Astrocyte (in vitro differentiated cells and primary cell): ENCODE measurements at regions not wholly inside any gene's neighbourhood (a gene's known extent, or its start where the extent isn't known, plus 50 kb on each side); places are given as distances from the start of the nearest gene placed in this dataset.
A peak's percentile ranks its signal among the peaks of the same experiment; 100 is the strongest.

Experiments
- DNase-seq: peaks from one replicate; pipeline ENCODE4 v3.0.0-alpha.2; 2010; ENCODE audit warnings: low read depth
- FAIRE-seq: peaks from 2 replicates; lab custom pipeline; 2011; peaks lifted over from hg19 to GRCh38; lab: Jason Lieb, UNC
- H2AFZ ChIP-seq: 2 replicates; pipeline ENCODE4 v1.6.0; 2012; ENCODE audit warnings: low read depth, low read length, inconsistent platforms
- H3K27ac ChIP-seq: 2 replicates; pipeline ENCODE4 v1.5.1; 2011; ENCODE audit warnings: low read depth, low read length, inconsistent platforms
- H3K27me3 ChIP-seq: 2 replicates; pipeline ENCODE4 v1.6.0; 2011; ENCODE audit warnings: low read length, inconsistent platforms; ENCODE audit not compliant: insufficient read depth
- H3K36me3 ChIP-seq: 2 replicates; pipeline ENCODE4 v1.5.1; 2011; ENCODE audit warnings: low read length, inconsistent platforms; ENCODE audit not compliant: insufficient read depth
- H3K4me1 ChIP-seq: 2 replicates; pipeline ENCODE4 v1.5.1; 2011; ENCODE audit warnings: low read length, inconsistent platforms; ENCODE audit not compliant: insufficient read depth
- H3K4me2 ChIP-seq: 2 replicates; pipeline ENCODE4 v1.6.0; 2012; ENCODE audit warnings: low read length, inconsistent platforms
- H3K4me3 ChIP-seq: 2 replicates; pipeline ENCODE4 v1.5.1; 2011; ENCODE audit warnings: low read depth, mild to moderate bottlenecking, low read length, inconsistent platforms; ENCODE audit not compliant: insufficient read depth
- H3K79me2 ChIP-seq: 2 replicates; pipeline ENCODE4 v1.6.0; 2012; ENCODE audit warnings: mild to moderate bottlenecking, low read length, inconsistent platforms; ENCODE audit not compliant: insufficient read depth
- H3K9ac ChIP-seq: 2 replicates; pipeline ENCODE4 v1.6.0; 2012; ENCODE audit warnings: mild to moderate bottlenecking, low read length, inconsistent platforms
- H3K9me3 ChIP-seq: 2 replicates; pipeline ENCODE4 v1.5.1; 2012; ENCODE audit warnings: low read depth, mild to moderate bottlenecking, low read length, inconsistent platforms; ENCODE audit not compliant: insufficient read depth
- H4K20me1 ChIP-seq: 2 replicates; pipeline ENCODE4 v1.6.0; 2012; ENCODE audit warnings: low read length, inconsistent platforms; ENCODE audit not compliant: insufficient read depth
- H3K27ac Mint-ChIP-seq: one replicate; pipeline ENCODE4 v1.8.0; 2021; ENCODE audit warnings: mild to moderate bottlenecking, mixed read lengths; ENCODE audit not compliant: unreplicated experiment
- H3K27me3 Mint-ChIP-seq: one replicate; pipeline ENCODE4 v1.8.0; 2021; ENCODE audit warnings: low read depth, mixed read lengths; ENCODE audit not compliant: unreplicated experiment
- H3K36me3 Mint-ChIP-seq: one replicate; pipeline ENCODE4 v1.8.0; 2021; ENCODE audit warnings: low read depth, mixed read lengths; ENCODE audit not compliant: unreplicated experiment
- H3K4me1 Mint-ChIP-seq: one replicate; pipeline ENCODE4 v1.8.0; 2021; ENCODE audit warnings: low read depth, mixed read lengths; ENCODE audit not compliant: unreplicated experiment
- H3K4me3 Mint-ChIP-seq: one replicate; pipeline ENCODE4 v1.8.0; 2021; ENCODE audit warnings: mild to moderate bottlenecking, moderate library complexity, mixed read lengths; ENCODE audit not compliant: unreplicated experiment
- H3K9me3 Mint-ChIP-seq: one replicate; pipeline ENCODE4 v1.8.0; 2021; ENCODE audit warnings: mild to moderate bottlenecking, mixed read lengths; ENCODE audit not compliant: unreplicated experiment
- CTCF ChIP-seq: IDR thresholded peaks from 2 replicates; pipeline ENCODE4 v1.5.1; 2011; ENCODE audit warnings: low read depth, mild to moderate bottlenecking, inconsistent platforms, low read length, moderate library complexity; ENCODE audit not compliant: insufficient read depth
- EZH2 ChIP-seq: IDR thresholded peaks from 2 replicates; pipeline ENCODE4 v1.6.1; 2012; ENCODE audit warnings: mild to moderate bottlenecking, low read length, inconsistent platforms; ENCODE audit not compliant: insufficient read depth

GRCh38 chr4:144564358-144564757, 81.6 kb upstream of the HHIP start:
- H4K20me1 ChIP-seq = no peaks in the 10 kb centered on the region
- Mint-ChIP-seq H3K4me3 (no peak overlapping the region), H3K9me3 (no peaks in the 10 kb centered on the region), H3K27me3 (peaks cover 2% of the 10 kb centered on the region), H3K27ac (no peak overlapping the region), H3K4me1 (peaks cover 3% of the 10 kb centered on the region), H3K36me3 (no peaks in the 10 kb centered on the region)
- FAIRE-seq = no peak
- DNase-seq = peak; percentile 49
- H3K4me2 ChIP-seq = no peak overlapping the region
- H2AFZ ChIP-seq = no peak overlapping the region
- peaks cover 4% of the 10 kb centered on the region for H3K4me1 ChIP-seq
- H3K79me2 ChIP-seq = no peaks in the 10 kb centered on the region
- no peak overlapping the region for H3K27ac ChIP-seq
- H3K9ac ChIP-seq = no peak overlapping the region
- no peaks in the 10 kb centered on the region for H3K36me3 ChIP-seq
- H3K9me3 ChIP-seq = no peaks in the 10 kb centered on the region
- H3K4me3 ChIP-seq = no peak overlapping the region
- no peaks in the 10 kb centered on the region for H3K27me3 ChIP-seq
- no peak for TF ChIP-seq EZH2
- TF ChIP-seq CTCF = no peak

- H3K9ac ChIP-seq = peak overlapping the region; percentile 4
- FAIRE-seq (no peak), DNase-seq (peak; percentile 20)
- no peak for TF ChIP-seq CTCF
- no peak for TF ChIP-seq EZH2
- no peaks in the 10 kb centered on the region for H3K27me3 Mint-ChIP-seq
- no peaks in the 10 kb centered on the region for H3K27me3 ChIP-seq
- no peaks in the 10 kb centered on the region for H4K20me1 ChIP-seq
- peak overlapping the region; percentile 39 for H2AFZ ChIP-seq
- no peaks in the 10 kb centered on the region for H3K79me2 ChIP-seq
- no peak overlapping the region for H3K27ac Mint-ChIP-seq
- no peaks in the 10 kb centered on the region for H3K36me3 Mint-ChIP-seq
- H3K4me3 ChIP-seq = no peak overlapping the region
- peaks cover 4% of the 10 kb centered on the region for H3K4me1 ChIP-seq
- no peaks in the 10 kb centered on the region for H3K9me3 ChIP-seq
- H3K36me3 ChIP-seq = no peaks in the 10 kb centered on the region
- peak overlapping the region; percentile 54 for H3K27ac ChIP-seq
- peak overlapping the region; percentile 34 for H3K4me2 ChIP-seq
- no peaks in the 10 kb centered on the region for H3K9me3 Mint-ChIP-seq
- no peak overlapping the region for H3K4me3 Mint-ChIP-seq
- peaks cover 3% of the 10 kb centered on the region for H3K4me1 Mint-ChIP-seq
Measured at GRCh38 chr4:144565527-144566195, 80.3 kb upstream of the HHIP start.

GRCh38 chr4:144572660-144573059, 73.3 kb upstream of the HHIP start:
- H2AFZ ChIP-seq = no peak overlapping the region
- no peaks in the 10 kb centered on the region for H3K36me3 ChIP-seq
- DNase-seq (no peak), FAIRE-seq (no peak)
- H3K4me1 Mint-ChIP-seq = no peaks in the 10 kb centered on the region
- H3K4me2 ChIP-seq = no peak overlapping the region
- no peak overlapping the region for H3K9ac ChIP-seq
- no peaks in the 10 kb centered on the region for H3K27me3 Mint-ChIP-seq
- no peaks in the 10 kb centered on the region for H3K9me3 Mint-ChIP-seq
- no peaks in the 10 kb centered on the region for H3K9me3 ChIP-seq
- H3K4me3 Mint-ChIP-seq = no peak overlapping the region
- no peaks in the 10 kb centered on the region for H3K4me1 ChIP-seq
- no peaks in the 10 kb centered on the region for H4K20me1 ChIP-seq
- H3K36me3 Mint-ChIP-seq = no peaks in the 10 kb centered on the region
- no peak overlapping the region for H3K27ac Mint-ChIP-seq
- no peaks in the 10 kb centered on the region for H3K27me3 ChIP-seq
- TF ChIP-seq CTCF = no peak
- no peak for TF ChIP-seq EZH2
- H3K79me2 ChIP-seq = no peaks in the 10 kb centered on the region
- H3K27ac ChIP-seq = no peak overlapping the region
- no peak overlapping the region for H3K4me3 ChIP-seq
